Colonic mucosa (tissue), 4 donors: ENCODE measurements at regions not wholly inside any gene's neighbourhood (a gene's known extent, or its start where the extent isn't known, plus 50 kb on each side); places are given as distances from the start of the nearest gene placed in this dataset.

Experiments
- DNase-seq: peaks from one replicate; pipeline ENCODE4 v3.0.0-alpha.2; 2020
- H3K27ac ChIP-seq: fragments of 200-600 bp; one replicate; pipeline ENCODE4 v1.8.0; 2021
- H3K27me3 ChIP-seq: fragments of 200-600 bp; one replicate; pipeline ENCODE4 v1.8.0; 2021
- H3K36me3 ChIP-seq: fragments of 200-600 bp; one replicate; pipeline ENCODE4 v1.8.0; 2021
- H3K4me1 ChIP-seq: fragments of 200-600 bp; one replicate; pipeline ENCODE4 v1.8.0; 2021; ENCODE audit warnings: mild to moderate bottlenecking
- H3K4me3 ChIP-seq: fragments of 200-600 bp; one replicate; pipeline ENCODE4 v1.8.0; 2021
- H3K9ac ChIP-seq, 2 donors: one replicate each; pipeline ENCODE4 v1.7.0; 2013; ENCODE audit warnings: control low read depth in 2 of 2, low read depth in 2 of 2, low read length in 2 of 2
- H3K9me3 ChIP-seq: fragments of 200-600 bp; one replicate; pipeline ENCODE4 v1.8.0; 2021
- intact Hi-C: fragments of 100-400 bp; cut with DNase I; formaldehyde crosslinking; loops from one replicate; pipeline ENCODE4 v1.14.1; 2022
- TF ChIP-seq, protein P1 (sequence below): fragments of 200-600 bp; IDR thresholded peaks from one replicate; pipeline ENCODE4 v1.8.0; 2022; ENCODE audit warnings: antibody characterized with exemption, mild to moderate bottlenecking
- donor health status: healthy.
- donor health status: DM: no; HTN: no; CAD: no.
- donor health status: DM: no; HTN: no; CAD: no.

DNA sequence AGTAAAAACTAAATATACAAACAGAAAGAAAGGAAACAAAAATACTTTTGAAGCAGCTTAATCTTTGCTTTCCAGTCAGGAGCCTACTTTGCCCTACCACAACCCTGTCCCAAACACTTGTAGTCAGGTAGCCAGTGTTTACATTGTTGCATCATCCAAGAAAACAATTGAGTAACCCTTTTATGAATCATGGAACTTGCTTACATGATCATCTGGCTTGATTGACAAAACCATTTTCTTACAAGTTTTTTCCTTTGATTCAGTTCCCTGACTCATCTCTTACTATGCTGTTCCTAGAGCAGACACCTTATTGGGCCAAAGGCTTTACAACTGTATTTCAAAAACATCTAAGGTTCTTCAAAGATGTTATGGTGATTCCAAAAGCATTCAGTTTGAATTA is 740.1 kb downstream of the KLHL13 start:
- DNase-seq = no peak
- H3K9me3 ChIP-seq = no peaks in the 10 kb centered on the region
- intact Hi-C loops = no loop called here
- no peak overlapping the region for H3K9ac ChIP-seq
- no peak overlapping the region for H3K27ac ChIP-seq
- no peak overlapping the region for H3K4me3 ChIP-seq
- H3K27me3 ChIP-seq = no peaks in the 10 kb centered on the region
- TF ChIP-seq, protein P1, sequence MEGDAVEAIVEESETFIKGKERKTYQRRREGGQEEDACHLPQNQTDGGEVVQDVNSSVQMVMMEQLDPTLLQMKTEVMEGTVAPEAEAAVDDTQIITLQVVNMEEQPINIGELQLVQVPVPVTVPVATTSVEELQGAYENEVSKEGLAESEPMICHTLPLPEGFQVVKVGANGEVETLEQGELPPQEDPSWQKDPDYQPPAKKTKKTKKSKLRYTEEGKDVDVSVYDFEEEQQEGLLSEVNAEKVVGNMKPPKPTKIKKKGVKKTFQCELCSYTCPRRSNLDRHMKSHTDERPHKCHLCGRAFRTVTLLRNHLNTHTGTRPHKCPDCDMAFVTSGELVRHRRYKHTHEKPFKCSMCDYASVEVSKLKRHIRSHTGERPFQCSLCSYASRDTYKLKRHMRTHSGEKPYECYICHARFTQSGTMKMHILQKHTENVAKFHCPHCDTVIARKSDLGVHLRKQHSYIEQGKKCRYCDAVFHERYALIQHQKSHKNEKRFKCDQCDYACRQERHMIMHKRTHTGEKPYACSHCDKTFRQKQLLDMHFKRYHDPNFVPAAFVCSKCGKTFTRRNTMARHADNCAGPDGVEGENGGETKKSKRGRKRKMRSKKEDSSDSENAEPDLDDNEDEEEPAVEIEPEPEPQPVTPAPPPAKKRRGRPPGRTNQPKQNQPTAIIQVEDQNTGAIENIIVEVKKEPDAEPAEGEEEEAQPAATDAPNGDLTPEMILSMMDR = no peak
- H3K4me1 ChIP-seq = no peaks in the 10 kb centered on the region
- H3K36me3 ChIP-seq = no peaks in the 10 kb centered on the region

DNA sequence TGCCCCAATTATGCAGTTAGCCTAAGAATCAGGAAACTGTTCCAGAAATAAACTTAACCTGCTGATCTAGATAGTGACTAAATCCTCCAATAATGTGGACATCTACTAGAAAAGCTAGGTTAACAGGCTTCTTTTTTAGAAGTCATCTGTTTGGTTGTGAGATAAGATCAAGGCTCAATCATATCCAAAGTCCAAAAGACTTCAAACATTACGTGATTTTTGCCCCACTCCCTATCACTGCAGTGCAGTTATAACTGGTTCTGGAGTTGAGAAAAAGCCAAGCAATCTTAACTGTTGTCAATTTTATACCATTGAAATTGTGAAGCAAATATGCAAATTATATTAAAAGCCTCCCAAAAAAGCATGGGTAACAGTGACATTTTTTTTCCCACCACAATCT is 781.4 kb downstream of the KLHL13 start:
- no peak for DNase-seq
- H3K9me3 ChIP-seq = no peaks in the 10 kb centered on the region
- no peak overlapping the region for H3K27ac ChIP-seq
- no peak overlapping the region for H3K4me3 ChIP-seq
- TF ChIP-seq, protein P1 = no peak
- no peaks in the 10 kb centered on the region for H3K27me3 ChIP-seq
- no peaks in the 10 kb centered on the region for H3K36me3 ChIP-seq
- intact Hi-C loops = no loop called here
- H3K4me1 ChIP-seq = no peaks in the 10 kb centered on the region
- no peak overlapping the region for H3K9ac ChIP-seq

DNA sequence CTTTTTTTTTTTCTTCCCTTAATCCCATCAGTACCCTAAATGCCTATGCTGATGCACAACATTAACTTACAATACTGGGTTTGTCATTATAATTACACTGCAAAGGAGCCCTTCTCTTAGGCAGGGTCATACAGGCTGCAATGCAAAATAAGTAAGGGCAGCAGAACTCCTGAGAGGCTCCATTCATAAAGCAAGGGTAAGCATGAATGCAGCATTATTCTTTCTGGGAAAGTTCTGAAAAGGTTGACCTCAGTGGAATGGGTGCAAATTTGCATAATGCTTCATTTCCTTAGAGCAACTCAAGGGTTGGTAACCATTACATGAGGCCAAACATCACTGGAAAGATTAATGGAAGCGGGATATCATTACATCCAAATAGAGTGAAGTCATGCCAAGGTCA is 789.2 kb downstream of the KLHL13 start:
- Histone ChIP-seq H3K9ac (no peak overlapping the region), H3K4me3 (no peak overlapping the region), H3K36me3 (no peaks in the 10 kb centered on the region), H3K27me3 (no peaks in the 10 kb centered on the region), H3K27ac (no peak overlapping the region), H3K9me3 (no peaks in the 10 kb centered on the region), H3K4me1 (no peaks in the 10 kb centered on the region)
- intact Hi-C loops = no loop called here
- TF ChIP-seq, protein P1 = no peak
- DNase-seq = no peak

DNA sequence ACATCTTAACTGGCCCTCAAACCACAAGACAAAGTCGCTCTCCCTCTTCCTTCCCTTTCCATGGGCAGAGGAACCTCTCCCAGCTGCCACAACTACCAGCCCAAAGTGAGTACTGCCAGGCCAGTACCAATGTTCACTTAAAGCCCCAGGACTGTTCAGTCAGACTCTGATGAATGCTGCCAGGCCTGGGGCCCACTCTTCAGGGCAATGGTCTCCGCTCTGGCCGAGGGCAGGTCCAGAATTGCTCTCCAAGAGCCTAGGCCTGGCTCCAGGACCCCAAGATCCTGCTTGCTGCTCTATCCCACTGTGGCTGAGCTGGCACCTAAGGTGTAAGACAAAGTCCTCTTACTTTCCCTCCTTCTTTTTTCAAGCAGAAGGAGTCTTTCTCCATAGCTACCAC is 790.9 kb downstream of the KLHL13 start:
- DNase-seq = no peak
- Histone ChIP-seq H3K27ac (no peak overlapping the region), H3K36me3 (no peaks in the 10 kb centered on the region), H3K27me3 (no peaks in the 10 kb centered on the region), H3K4me3 (no peak overlapping the region), H3K9ac (no peak overlapping the region), H3K9me3 (no peaks in the 10 kb centered on the region), H3K4me1 (no peaks in the 10 kb centered on the region)
- intact Hi-C loops = no loop called here
- TF ChIP-seq, protein P1 = no peak

DNA sequence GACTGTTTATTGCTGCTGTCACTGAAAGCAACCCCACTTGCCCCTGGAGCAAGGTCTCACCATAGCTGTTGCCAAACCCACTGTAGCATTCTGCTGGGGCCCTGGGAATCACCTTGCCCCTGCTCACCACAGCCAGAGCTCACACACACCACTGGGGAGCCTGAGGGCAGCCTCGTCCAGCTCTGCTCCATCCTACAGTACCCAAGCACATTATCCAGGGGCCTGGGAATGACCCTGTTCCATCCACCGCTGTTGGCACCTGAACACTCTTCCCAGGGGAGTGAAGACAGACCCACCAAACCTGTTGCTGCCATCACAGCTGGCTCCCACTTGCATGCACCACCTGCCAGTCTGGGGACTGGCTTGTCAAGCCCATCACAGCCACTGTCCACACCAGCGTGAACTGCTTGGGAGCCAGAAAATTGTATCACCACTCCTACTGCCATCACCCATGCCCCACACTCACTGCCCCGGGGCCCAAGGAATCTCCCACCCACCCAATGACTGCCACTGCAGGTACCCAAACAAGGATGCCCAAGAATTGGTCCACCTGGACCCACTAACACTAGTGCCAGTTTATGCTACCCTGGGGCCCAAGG is 811.3 kb downstream of the KLHL13 start:
- Histone ChIP-seq H3K4me1 (no peaks in the 10 kb centered on the region), H3K27ac (no peak overlapping the region), H3K36me3 (no peaks in the 10 kb centered on the region), H3K9me3 (no peaks in the 10 kb centered on the region), H3K27me3 (no peaks in the 10 kb centered on the region), H3K9ac (no peak overlapping the region), H3K4me3 (no peak overlapping the region)
- DNase-seq = no peak
- intact Hi-C loops = no loop called here
- TF ChIP-seq, protein P1 = no peak
